Cardiac muscle cell (in vitro differentiated cells and primary cell): ENCODE measurements at regions not wholly inside any gene's neighbourhood (a gene's known extent, or its start where the extent isn't known, plus 50 kb on each side); places are given as distances from the start of the nearest gene placed in this dataset.

Experiments used
- DNase-seq, 2 donors: peaks; one replicate each; pipeline versions ENCODE4 v3.0.0 to v3.0.0-alpha.2; 2010 to 2017; ENCODE audit warnings: low read depth in 1 of 2, low spot score in 1 of 2
- H3K27ac ChIP-seq: fragments of 200-600 bp; sonication (generic); 2 replicates; pipeline ENCODE4 v1.5.1; 2016
- H3K27me3 ChIP-seq: fragments of 200-600 bp; sonication (generic); 2 replicates; pipeline ENCODE4 v1.6.0; 2016; ENCODE audit warnings: control low read depth
- H3K36me3 ChIP-seq: fragments of 200-600 bp; sonication (generic); 2 replicates; pipeline ENCODE4 v1.5.1; 2016; ENCODE audit warnings: control low read depth
- H3K4me1 ChIP-seq: fragments of 200-600 bp; sonication (generic); 2 replicates; pipeline ENCODE4 v1.8.1; 2017; ENCODE audit warnings: low read depth, mild to moderate bottlenecking, mixed run types
- H3K4me3 ChIP-seq: fragments of 200-600 bp; sonication (generic); 2 replicates; pipeline ENCODE4 v1.5.1; 2016; ENCODE audit warnings: mild to moderate bottlenecking
- H3K9me3 ChIP-seq: fragments of 200-600 bp; sonication (generic); 2 replicates; pipeline ENCODE4 v1.5.1; 2017; ENCODE audit warnings: low read depth, mild to moderate bottlenecking, control low read depth
- TF ChIP-seq, protein P1 (sequence below): IDR thresholded peaks from 2 replicates; pipeline ENCODE4 v1.5.1; 2012; ENCODE audit warnings: low read depth, mild to moderate bottlenecking, low read length

GRCh38 chr1:79988401-79988800 lies 981.9 kb upstream of the ADGRL4 start:
- no peak for DNase-seq
- Histone ChIP-seq H3K4me1 (no peaks in the 10 kb centered on the region), H3K36me3 (no peaks in the 10 kb centered on the region), H3K27me3 (no peaks in the 10 kb centered on the region), H3K9me3 (no peaks in the 10 kb centered on the region), H3K27ac (no peak overlapping the region), H3K4me3 (no peak overlapping the region)
- TF ChIP-seq, protein P1, sequence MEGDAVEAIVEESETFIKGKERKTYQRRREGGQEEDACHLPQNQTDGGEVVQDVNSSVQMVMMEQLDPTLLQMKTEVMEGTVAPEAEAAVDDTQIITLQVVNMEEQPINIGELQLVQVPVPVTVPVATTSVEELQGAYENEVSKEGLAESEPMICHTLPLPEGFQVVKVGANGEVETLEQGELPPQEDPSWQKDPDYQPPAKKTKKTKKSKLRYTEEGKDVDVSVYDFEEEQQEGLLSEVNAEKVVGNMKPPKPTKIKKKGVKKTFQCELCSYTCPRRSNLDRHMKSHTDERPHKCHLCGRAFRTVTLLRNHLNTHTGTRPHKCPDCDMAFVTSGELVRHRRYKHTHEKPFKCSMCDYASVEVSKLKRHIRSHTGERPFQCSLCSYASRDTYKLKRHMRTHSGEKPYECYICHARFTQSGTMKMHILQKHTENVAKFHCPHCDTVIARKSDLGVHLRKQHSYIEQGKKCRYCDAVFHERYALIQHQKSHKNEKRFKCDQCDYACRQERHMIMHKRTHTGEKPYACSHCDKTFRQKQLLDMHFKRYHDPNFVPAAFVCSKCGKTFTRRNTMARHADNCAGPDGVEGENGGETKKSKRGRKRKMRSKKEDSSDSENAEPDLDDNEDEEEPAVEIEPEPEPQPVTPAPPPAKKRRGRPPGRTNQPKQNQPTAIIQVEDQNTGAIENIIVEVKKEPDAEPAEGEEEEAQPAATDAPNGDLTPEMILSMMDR, result no peak

DNA sequence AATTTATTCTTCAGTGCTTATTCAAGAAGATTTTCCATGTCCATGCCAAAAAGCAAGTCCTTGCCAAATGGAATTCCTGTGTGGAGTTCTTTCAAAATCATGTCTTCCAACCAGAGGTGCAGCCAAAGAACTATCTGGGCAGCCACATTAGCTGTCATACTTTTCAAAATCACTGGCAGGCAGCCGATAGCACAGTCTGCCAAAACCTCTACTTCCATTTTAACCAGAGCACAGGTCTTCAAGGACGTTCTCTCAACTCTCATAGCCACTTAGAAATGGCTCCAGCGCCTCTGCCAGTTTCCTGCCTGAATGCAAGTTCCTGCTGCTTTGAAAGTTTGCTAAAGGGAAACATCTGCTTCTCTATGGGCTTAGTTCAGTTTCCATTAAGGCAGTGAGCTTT lies 975.7 kb upstream of the ADGRL4 start:
- Histone ChIP-seq H3K27ac (no peak overlapping the region), H3K36me3 (no peaks in the 10 kb centered on the region), H3K27me3 (no peaks in the 10 kb centered on the region), H3K4me1 (no peaks in the 10 kb centered on the region), H3K9me3 (no peaks in the 10 kb centered on the region), H3K4me3 (no peak overlapping the region)
- TF ChIP-seq, protein P1, result no peak
- peak; percentile 41 to 98 for DNase-seq

- Histone ChIP-seq H3K4me3 (no peak overlapping the region), H3K36me3 (no peaks in the 10 kb centered on the region), H3K27ac (no peak overlapping the region), H3K27me3 (no peaks in the 10 kb centered on the region), H3K9me3 (no peaks in the 10 kb centered on the region), H3K4me1 (no peaks in the 10 kb centered on the region)
- TF ChIP-seq, protein P1, result no peak
- peak in 1 of 2 donors; percentile 19 for DNase-seq
Measured at GRCh38 chr1:79981481-79981880, 975.0 kb upstream of the ADGRL4 start.

DNA sequence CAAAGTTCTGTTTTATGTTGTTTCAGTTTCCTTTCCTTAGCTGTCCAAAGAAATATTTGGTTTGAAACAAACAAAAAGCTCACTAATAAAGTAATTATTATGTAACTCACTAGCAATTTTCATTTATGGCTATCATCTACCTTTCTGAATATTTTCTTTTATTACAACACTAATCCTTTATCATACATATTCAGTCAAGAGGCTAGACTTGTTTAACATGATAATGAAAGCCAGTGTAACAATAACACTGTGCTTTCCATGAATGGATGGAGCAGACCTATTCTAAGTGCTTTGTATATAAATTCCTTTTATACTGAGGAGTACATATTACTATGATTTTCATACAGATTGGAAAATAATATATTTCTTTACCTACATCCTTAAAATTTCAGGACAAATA lies 972.8 kb upstream of the ADGRL4 start:
- Histone ChIP-seq H3K27me3 (no peaks in the 10 kb centered on the region), H3K36me3 (no peaks in the 10 kb centered on the region), H3K4me1 (no peaks in the 10 kb centered on the region), H3K9me3 (no peaks in the 10 kb centered on the region), H3K27ac (no peak overlapping the region), H3K4me3 (no peak overlapping the region)
- TF ChIP-seq, protein P1, result no peak
- DNase-seq, result no peak

- no peak overlapping the region for H3K27ac ChIP-seq
- H3K9me3 ChIP-seq, result no peaks in the 10 kb centered on the region
- H3K4me1 ChIP-seq, result no peaks in the 10 kb centered on the region
- no peaks in the 10 kb centered on the region for H3K27me3 ChIP-seq
- no peak for DNase-seq
- no peaks in the 10 kb centered on the region for H3K36me3 ChIP-seq
- no peak overlapping the region for H3K4me3 ChIP-seq
- TF ChIP-seq, protein P1, result no peak
Measured at GRCh38 chr1:79976287-79976686, 969.8 kb upstream of the ADGRL4 start.

- H3K9me3 ChIP-seq, result no peaks in the 10 kb centered on the region
- DNase-seq, result no peak
- H3K27ac ChIP-seq, result no peak overlapping the region
- no peaks in the 10 kb centered on the region for H3K27me3 ChIP-seq
- H3K36me3 ChIP-seq, result no peaks in the 10 kb centered on the region
- no peak overlapping the region for H3K4me3 ChIP-seq
- no peaks in the 10 kb centered on the region for H3K4me1 ChIP-seq
- TF ChIP-seq, protein P1, result no peak
Measured at GRCh38 chr1:79974659-79975058, 968.1 kb upstream of the ADGRL4 start.
